Calu3 (cell line): ENCODE measurements at regions not wholly inside any gene's neighbourhood (a gene's known extent, or its start where the extent isn't known, plus 50 kb on each side); places are given as distances from the start of the nearest gene placed in this dataset.

Source experiments
- BruUV-seq: library from RNA; stranded (reverse); fragments of 400-500 nt; replicated peaks from 2 replicates; lab custom pipeline; 2021; lab: Mats Ljungman, UMichigan
- CTCF ChIA-PET: fragments of 300-600 bp; sonication (Branson Sonifier 250); formaldehyde crosslinking; loops from one replicate; lab custom pipeline; 2022; ENCODE audit warnings: antibody characterized with exemption; lab: Charles Lee
- DNase-seq: peaks from one replicate; pipeline ENCODE4 v3.0.0; 2022
- H3K27ac Mint-ChIP-seq: one replicate; pipeline ENCODE4 v1.8.0; 2022; ENCODE audit warnings: mixed read lengths; ENCODE audit not compliant: unreplicated experiment
- H3K27me3 Mint-ChIP-seq: one replicate; pipeline ENCODE4 v1.8.0; 2022; ENCODE audit warnings: mixed read lengths; ENCODE audit not compliant: unreplicated experiment
- H3K36me3 Mint-ChIP-seq: one replicate; pipeline ENCODE4 v1.8.0; 2022; ENCODE audit warnings: mild to moderate bottlenecking, moderate library complexity, mixed read lengths; ENCODE audit not compliant: insufficient read depth, unreplicated experiment
- H3K4me1 Mint-ChIP-seq: one replicate; pipeline ENCODE4 v1.8.0; 2022; ENCODE audit warnings: mild to moderate bottlenecking, low read depth, mixed read lengths; ENCODE audit not compliant: unreplicated experiment
- H3K4me3 Mint-ChIP-seq: one replicate; pipeline ENCODE4 v1.8.0; 2022; ENCODE audit warnings: mild to moderate bottlenecking, low read depth, moderate library complexity, mixed read lengths; ENCODE audit not compliant: unreplicated experiment
- H3K9me3 Mint-ChIP-seq: one replicate; pipeline ENCODE4 v1.8.0; 2022; ENCODE audit warnings: low read depth, mixed read lengths; ENCODE audit not compliant: unreplicated experiment
- CTCF ChIP-seq: fragments of 200-600 bp; IDR thresholded peaks from one replicate; pipeline ENCODE4 v1.8.0; 2022; ENCODE audit warnings: antibody characterized with exemption; ENCODE audit not compliant: unreplicated experiment
- intact Hi-C: fragments of 100-400 bp; cut with micrococcal nuclease; formaldehyde crosslinking; loops from one replicate; pipeline ENCODE4 v1.10.0; 2022; ENCODE audit not compliant: unreplicated experiment

- Mint-ChIP-seq H3K4me1 (peaks cover 1% of the 10 kb centered on the region), H3K9me3 (no peaks in the 10 kb centered on the region), H3K27me3 (peaks cover 61% of the 10 kb centered on the region), H3K27ac (no peak overlapping the region), H3K4me3 (no peak overlapping the region), H3K36me3 (peaks cover 3% of the 10 kb centered on the region)
- TF ChIP-seq CTCF = no peak
- no TSS peak for BruUV-seq
- DNase-seq = no peak
- intact Hi-C loops = no loop called here
- CTCF ChIA-PET = interaction anchor here (0.6 kb wide), 1 partner anchor 76 kb away, joined by 4 read pairs; no protein-coding TSS in a partner anchor
Observed at GRCh38 chr12:4138051-4138450, 135.5 kb upstream of the CCND2 start.

GRCh38 chr12:4137441-4137840 is 136.1 kb upstream of the CCND2 start:
- H3K4me3 Mint-ChIP-seq = no peak overlapping the region
- no peak overlapping the region for H3K27ac Mint-ChIP-seq
- peaks cover 67% of the 10 kb centered on the region for H3K27me3 Mint-ChIP-seq
- H3K4me1 Mint-ChIP-seq = no peaks in the 10 kb centered on the region
- CTCF ChIA-PET = interaction anchor here (0.6 kb wide), 1 partner anchor 75 kb away, joined by 4 read pairs; no protein-coding TSS in a partner anchor
- DNase-seq = no peak
- intact Hi-C loops = no loop called here
- H3K9me3 Mint-ChIP-seq = no peaks in the 10 kb centered on the region
- no TSS peak for BruUV-seq
- no peaks in the 10 kb centered on the region for H3K36me3 Mint-ChIP-seq
- no peak for TF ChIP-seq CTCF

- Mint-ChIP-seq H3K9me3 (no peaks in the 10 kb centered on the region), H3K4me1 (no peaks in the 10 kb centered on the region), H3K27me3 (peaks cover 72% of the 10 kb centered on the region), H3K36me3 (no peaks in the 10 kb centered on the region), H3K4me3 (no peak overlapping the region), H3K27ac (no peak overlapping the region)
- no peak for DNase-seq
- BruUV-seq = no TSS peak
- intact Hi-C loops = no loop called here
- TF ChIP-seq CTCF = no peak
- CTCF ChIA-PET = interaction anchor here (0.6 kb wide), 1 partner anchor 25 kb away, joined by 3 read pairs; no protein-coding TSS in a partner anchor
Observed at GRCh38 chr12:4137015-4137414, 136.5 kb upstream of the CCND2 start.

GRCh38 chr12:4135919-4136605 is 137.5 kb upstream of the CCND2 start:
- peaks cover 81% of the 10 kb centered on the region for H3K27me3 Mint-ChIP-seq
- CTCF ChIA-PET = no interaction called here
- DNase-seq = no peak
- no peak overlapping the region for H3K4me3 Mint-ChIP-seq
- no peaks in the 10 kb centered on the region for H3K36me3 Mint-ChIP-seq
- H3K9me3 Mint-ChIP-seq = no peaks in the 10 kb centered on the region
- H3K27ac Mint-ChIP-seq = no peak overlapping the region
- intact Hi-C loops = no loop called here
- no TSS peak for BruUV-seq
- H3K4me1 Mint-ChIP-seq = no peaks in the 10 kb centered on the region
- TF ChIP-seq CTCF = no peak
